GM13977 (cell line): ENCODE measurements at regions not wholly inside any gene's neighbourhood (a gene's known extent, or its start where the extent isn't known, plus 50 kb on each side); places are given as distances from the start of the nearest gene placed in this dataset.

ENCODE experiments used
- DNase-seq: peaks from one replicate; pipeline ENCODE4 v3.0.0; 2012; ENCODE audit warnings: low spot score
- CTCF ChIP-seq: IDR thresholded peaks from 2 replicates; pipeline ENCODE4 v1.5.1; 2012; ENCODE audit warnings: mild to moderate bottlenecking, control low read depth; ENCODE audit not compliant: insufficient read depth; ENCODE audit errors: extremely low read depth, missing control alignments
- in situ Hi-C: fragments of 300-500 bp; cut with MboI; formaldehyde crosslinking; loops from one replicate; pipeline ENCODE4 v1.12.0; 2022; ENCODE audit warnings: low sequenced_read_pairs, low pct_unique_long_range_greater_than_20kb, mixed read lengths, inconsistent platforms; ENCODE audit not compliant: unreplicated experiment

DNA sequence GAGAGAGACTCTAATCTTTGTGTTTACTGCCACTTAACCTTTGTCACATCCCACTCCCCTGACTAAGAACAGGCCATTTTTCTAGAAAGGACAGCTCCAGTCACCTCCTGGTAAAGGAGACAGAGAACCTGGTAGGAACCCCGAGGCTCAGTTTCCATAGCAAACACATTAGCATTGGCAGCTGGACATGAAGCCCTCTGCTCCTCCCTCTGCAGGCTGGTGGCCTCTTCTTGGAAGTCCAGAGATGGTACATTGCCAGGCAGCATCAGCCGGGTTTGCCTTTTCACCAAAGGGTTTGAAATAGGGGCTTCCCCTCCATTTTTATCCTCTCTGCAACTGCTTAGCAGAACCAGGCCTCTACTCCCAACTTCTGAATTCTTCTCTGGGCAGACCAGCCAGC, 213.4 kb upstream of the SEMA6D start:
- no peak for TF ChIP-seq CTCF
- DNase-seq: no peak
- in situ Hi-C loops: no loop called here

DNA sequence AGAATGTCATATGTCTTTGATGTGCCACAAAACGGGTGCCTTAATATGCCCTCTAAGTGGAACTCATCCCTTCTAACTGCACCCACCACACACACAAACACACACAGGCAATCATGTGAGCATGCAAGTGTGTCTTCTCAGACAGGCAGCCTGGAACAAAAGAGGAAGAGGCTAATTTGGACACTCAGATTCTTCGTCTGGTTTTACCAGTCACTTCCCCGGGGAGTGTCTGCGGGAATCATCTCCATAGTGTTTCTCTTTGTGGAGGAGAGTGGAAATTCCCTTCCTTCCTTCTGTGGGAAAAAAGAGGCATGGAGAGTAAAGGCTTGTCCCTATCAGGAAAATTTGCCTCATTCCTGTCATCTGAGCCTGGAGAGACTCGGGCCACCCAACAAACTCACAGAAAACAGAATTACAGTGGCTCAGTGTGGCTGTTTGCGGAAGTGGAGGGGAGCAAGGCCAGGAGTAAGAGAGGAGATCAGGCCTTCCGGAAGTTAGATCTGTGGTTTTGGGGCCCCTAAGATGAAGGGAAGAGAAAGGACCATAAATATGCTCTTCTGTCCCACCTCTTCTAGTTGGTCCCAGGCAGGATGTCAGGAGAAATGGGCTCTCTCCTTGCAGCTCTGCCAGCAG, 212.6 kb upstream of the SEMA6D start:
- in situ Hi-C loops: no loop called here
- TF ChIP-seq CTCF: no peak
- DNase-seq: no peak

DNA sequence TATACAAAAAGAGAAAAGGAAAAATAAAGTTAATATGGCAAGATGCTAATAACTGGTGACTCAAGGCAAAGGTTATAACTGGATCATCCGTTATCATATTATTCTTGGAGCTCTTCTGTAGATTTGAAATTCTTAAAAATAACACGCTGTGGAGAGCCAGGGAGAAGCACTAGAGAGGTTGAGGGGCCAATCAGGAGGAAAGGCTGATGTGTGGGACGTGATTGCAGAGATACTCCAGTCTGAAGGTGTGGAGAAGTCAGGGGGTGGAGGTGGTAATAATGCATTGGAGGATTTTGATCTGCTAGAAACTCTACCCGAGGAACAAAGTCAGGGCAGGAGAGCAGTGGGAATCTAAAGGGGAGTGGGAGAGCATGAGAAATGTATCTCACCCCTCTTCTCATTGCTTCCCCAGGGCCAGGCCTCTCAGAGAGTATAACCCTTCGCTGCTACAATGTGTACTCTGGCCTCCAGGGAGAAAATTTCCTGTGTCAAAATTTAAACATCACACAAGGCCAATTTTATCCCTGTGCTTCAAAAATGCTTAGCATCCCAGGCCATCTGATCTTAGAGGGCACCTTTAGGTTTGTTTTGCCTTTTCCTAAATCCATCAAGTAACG, 211.5 kb upstream of the SEMA6D start:
- TF ChIP-seq CTCF: no peak
- DNase-seq: no peak
- in situ Hi-C loops: no loop called here

- in situ Hi-C loops: no loop called here
- no peak for TF ChIP-seq CTCF
- DNase-seq: no peak
These were observed 210.8 kb upstream of the SEMA6D start for GRCh38 chr15:47506329-47507100.

GRCh38 chr15:47507221-47507985, 209.9 kb upstream of the SEMA6D start:
- in situ Hi-C loops: no loop called here
- no peak for TF ChIP-seq CTCF
- no peak for DNase-seq

DNA sequence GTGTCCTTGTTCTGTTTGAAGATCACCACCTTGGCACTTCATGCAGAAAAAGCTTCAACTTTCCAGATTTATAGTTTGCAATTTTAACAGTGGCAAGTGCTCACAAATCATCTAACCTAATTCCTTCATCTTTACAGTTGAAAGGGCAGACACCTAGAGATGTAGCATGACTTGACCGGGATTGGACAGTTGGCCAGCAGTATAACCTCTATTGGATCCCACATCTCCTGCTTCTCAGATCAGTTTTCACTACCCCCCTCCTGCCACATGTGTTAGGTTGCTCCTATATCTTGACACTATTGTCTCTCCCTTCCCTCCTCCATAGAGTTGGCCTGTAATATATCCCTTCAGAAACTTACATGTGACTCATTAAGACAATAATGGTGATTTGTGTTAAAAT, 206.0 kb upstream of the SEMA6D start:
- no peak for TF ChIP-seq CTCF
- in situ Hi-C loops: no loop called here
- DNase-seq: no peak
